ENCODE measurements at regions not wholly inside any gene's neighbourhood (a gene's known extent, or its start where the extent isn't known, plus 50 kb on each side); places are given as distances from the start of the nearest gene placed in this dataset.

GRCh38 chr4:162959046-162959445 lies 207.6 kb downstream of the NAF1 start:
- intact Hi-C loops (cut with DNase I; ENCODE audit: low total_unique reads) = no loop called here
- 45 to 50% methylated on average over 2 of the region's 2 CpGs for WGBS, 2 donors
- no peak for TF ChIP-seq CTCF (IDR thresholded peaks at IDR 0.05)
- TF ChIP-seq POLR2A (IDR thresholded peaks at IDR 0.05) = no peak
- no peak for DNase-seq (ENCODE audit: low spot score in 2 of 2)
- no peak overlapping the region for H3K4me3 ChIP-seq (ENCODE audit: low read depth, poor library complexity, severe bottlenecking)

- WGBS, 2 donors = 95% methylated on average over 3 of the region's 3 CpGs
- TF ChIP-seq CTCF (IDR thresholded peaks at IDR 0.05) (no peak), POLR2A (IDR thresholded peaks at IDR 0.05) (no peak)
- no peak for DNase-seq (ENCODE audit: low spot score in 2 of 2)
- intact Hi-C loops (cut with DNase I; ENCODE audit: low total_unique reads) = no loop called here
- no peak overlapping the region for H3K4me3 ChIP-seq (ENCODE audit: low read depth, poor library complexity, severe bottlenecking)
These were observed 209.1 kb downstream of the NAF1 start for GRCh38 chr4:162957521-162958143.

- intact Hi-C loops (cut with DNase I; ENCODE audit: low total_unique reads) = no loop called here
- no peak for DNase-seq (ENCODE audit: low spot score in 2 of 2)
- 54 to 55% methylated on average over 2 of the region's 2 CpGs for WGBS, 2 donors
- H3K4me3 ChIP-seq (ENCODE audit: low read depth, poor library complexity, severe bottlenecking) = no peak overlapping the region
- no peak for TF ChIP-seq CTCF (IDR thresholded peaks at IDR 0.05)
- no peak for TF ChIP-seq POLR2A (IDR thresholded peaks at IDR 0.05)
These were observed 211.7 kb downstream of the NAF1 start for GRCh38 chr4:162954976-162955375.

- TF ChIP-seq CTCF (IDR thresholded peaks at IDR 0.05) (no peak), POLR2A (IDR thresholded peaks at IDR 0.05) (no peak)
- intact Hi-C loops (cut with DNase I; ENCODE audit: low total_unique reads) = no loop called here
- no peak for DNase-seq (ENCODE audit: low spot score in 2 of 2)
- WGBS, 2 donors = 78 to 85% methylated on average over 3 of the region's 3 CpGs
- H3K4me3 ChIP-seq (ENCODE audit: low read depth, poor library complexity, severe bottlenecking) = no peak overlapping the region
These were observed 214.5 kb downstream of the NAF1 start for GRCh38 chr4:162952232-162952631.

- H3K4me3 ChIP-seq (ENCODE audit: low read depth, poor library complexity, severe bottlenecking) = no peak overlapping the region
- no peak for DNase-seq (ENCODE audit: low spot score in 2 of 2)
- intact Hi-C loops (cut with DNase I; ENCODE audit: low total_unique reads) = no loop called here
- TF ChIP-seq POLR2A (IDR thresholded peaks at IDR 0.05) (no peak), CTCF (IDR thresholded peaks at IDR 0.05) (no peak)
These were observed 221.0 kb downstream of the NAF1 start for GRCh38 chr4:162945713-162946112.

GRCh38 chr4:162943263-162943662 lies 223.4 kb downstream of the NAF1 start:
- WGBS, 2 donors = 50 to 66% methylated on average over 1 of the region's 1 CpG
- DNase-seq (ENCODE audit: low spot score in 2 of 2) = no peak
- intact Hi-C loops (cut with DNase I; ENCODE audit: low total_unique reads) = no loop called here
- no peak overlapping the region for H3K4me3 ChIP-seq (ENCODE audit: low read depth, poor library complexity, severe bottlenecking)
- no peak for TF ChIP-seq POLR2A (IDR thresholded peaks at IDR 0.05)
- TF ChIP-seq CTCF (IDR thresholded peaks at IDR 0.05) = no peak
